Fibroblast of pulmonary artery (primary cell): ENCODE measurements at regions not wholly inside any gene's neighbourhood (a gene's known extent, or its start where the extent isn't known, plus 50 kb on each side); places are given as distances from the start of the nearest gene placed in this dataset.

ENCODE experiments used
- DNase-seq: peaks from one replicate; pipeline ENCODE4 v3.0.0-alpha.2; 2010; ENCODE audit warnings: low read depth
- H3K4me3 ChIP-seq: replicated peaks from 2 replicates; pipeline ENCODE4 v1.5.1; 2011; ENCODE audit warnings: low read depth, mild to moderate bottlenecking, control low read depth, low read length, moderate library complexity
- CTCF ChIP-seq: IDR thresholded peaks from 2 replicates; pipeline ENCODE4 v1.5.1; 2011; ENCODE audit warnings: mild to moderate bottlenecking, control low read depth, low read length, inconsistent platforms; ENCODE audit errors: missing control alignments

- DNase-seq: no peak
- TF ChIP-seq CTCF: no peak
Measured at GRCh38 chr4:24372341-24372740, 212.0 kb downstream of the DHX15 start.

GRCh38 chr4:24370421-24370820, 213.9 kb downstream of the DHX15 start:
- H3K4me3 ChIP-seq: no peak overlapping the region
- DNase-seq: no peak
- no peak for TF ChIP-seq CTCF

More at GRCh38 chr4:24372341-24372740, 212.0 kb downstream of the DHX15 start:
- no peak overlapping the region for H3K4me3 ChIP-seq

GRCh38 chr4:24369507-24370029, 214.8 kb downstream of the DHX15 start:
- no peak for DNase-seq
- no peak overlapping the region for H3K4me3 ChIP-seq
- TF ChIP-seq CTCF: no peak

GRCh38 chr4:24368801-24369200, 215.6 kb downstream of the DHX15 start:
- no peak for DNase-seq
- H3K4me3 ChIP-seq: no peak overlapping the region

GRCh38 chr4:24364852-24365251, 219.5 kb downstream of the DHX15 start:
- no peak overlapping the region for H3K4me3 ChIP-seq
- no peak for TF ChIP-seq CTCF
- no peak for DNase-seq

More at GRCh38 chr4:24368801-24369200, 215.6 kb downstream of the DHX15 start:
- no peak for TF ChIP-seq CTCF

- H3K4me3 ChIP-seq: no peak overlapping the region
- DNase-seq: no peak
- no peak for TF ChIP-seq CTCF
Measured at GRCh38 chr4:24364249-24364648, 220.1 kb downstream of the DHX15 start.

- no peak for TF ChIP-seq CTCF
- no peak overlapping the region for H3K4me3 ChIP-seq
Measured at GRCh38 chr4:24363751-24364150, 220.6 kb downstream of the DHX15 start.

More at GRCh38 chr4:24363751-24364150, 220.6 kb downstream of the DHX15 start:
- no peak for DNase-seq
